ENCODE measurements at regions not wholly inside any gene's neighbourhood (a gene's known extent, or its start where the extent isn't known, plus 50 kb on each side); places are given as distances from the start of the nearest gene placed in this dataset.

- no peak for TF ChIP-seq SPI1 (IDR thresholded peaks at IDR 0.05; ENCODE audit: borderline replicate concordance, insufficient read depth, low read depth, low read length)
- no peak for TF ChIP-seq CBX5 (IDR thresholded peaks at IDR 0.05; ENCODE audit: low read depth)
- TF ChIP-seq CHD2 (IDR thresholded peaks at IDR 0.05; ENCODE audit: borderline replicate concordance, low read depth, low read length): no peak
- TF ChIP-seq, protein P1, sequence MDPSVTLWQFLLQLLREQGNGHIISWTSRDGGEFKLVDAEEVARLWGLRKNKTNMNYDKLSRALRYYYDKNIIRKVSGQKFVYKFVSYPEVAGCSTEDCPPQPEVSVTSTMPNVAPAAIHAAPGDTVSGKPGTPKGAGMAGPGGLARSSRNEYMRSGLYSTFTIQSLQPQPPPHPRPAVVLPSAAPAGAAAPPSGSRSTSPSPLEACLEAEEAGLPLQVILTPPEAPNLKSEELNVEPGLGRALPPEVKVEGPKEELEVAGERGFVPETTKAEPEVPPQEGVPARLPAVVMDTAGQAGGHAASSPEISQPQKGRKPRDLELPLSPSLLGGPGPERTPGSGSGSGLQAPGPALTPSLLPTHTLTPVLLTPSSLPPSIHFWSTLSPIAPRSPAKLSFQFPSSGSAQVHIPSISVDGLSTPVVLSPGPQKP (IDR thresholded peaks at IDR 0.05; ENCODE audit: low read depth, low read length): no peak
- TF ChIP-seq, protein P2, sequence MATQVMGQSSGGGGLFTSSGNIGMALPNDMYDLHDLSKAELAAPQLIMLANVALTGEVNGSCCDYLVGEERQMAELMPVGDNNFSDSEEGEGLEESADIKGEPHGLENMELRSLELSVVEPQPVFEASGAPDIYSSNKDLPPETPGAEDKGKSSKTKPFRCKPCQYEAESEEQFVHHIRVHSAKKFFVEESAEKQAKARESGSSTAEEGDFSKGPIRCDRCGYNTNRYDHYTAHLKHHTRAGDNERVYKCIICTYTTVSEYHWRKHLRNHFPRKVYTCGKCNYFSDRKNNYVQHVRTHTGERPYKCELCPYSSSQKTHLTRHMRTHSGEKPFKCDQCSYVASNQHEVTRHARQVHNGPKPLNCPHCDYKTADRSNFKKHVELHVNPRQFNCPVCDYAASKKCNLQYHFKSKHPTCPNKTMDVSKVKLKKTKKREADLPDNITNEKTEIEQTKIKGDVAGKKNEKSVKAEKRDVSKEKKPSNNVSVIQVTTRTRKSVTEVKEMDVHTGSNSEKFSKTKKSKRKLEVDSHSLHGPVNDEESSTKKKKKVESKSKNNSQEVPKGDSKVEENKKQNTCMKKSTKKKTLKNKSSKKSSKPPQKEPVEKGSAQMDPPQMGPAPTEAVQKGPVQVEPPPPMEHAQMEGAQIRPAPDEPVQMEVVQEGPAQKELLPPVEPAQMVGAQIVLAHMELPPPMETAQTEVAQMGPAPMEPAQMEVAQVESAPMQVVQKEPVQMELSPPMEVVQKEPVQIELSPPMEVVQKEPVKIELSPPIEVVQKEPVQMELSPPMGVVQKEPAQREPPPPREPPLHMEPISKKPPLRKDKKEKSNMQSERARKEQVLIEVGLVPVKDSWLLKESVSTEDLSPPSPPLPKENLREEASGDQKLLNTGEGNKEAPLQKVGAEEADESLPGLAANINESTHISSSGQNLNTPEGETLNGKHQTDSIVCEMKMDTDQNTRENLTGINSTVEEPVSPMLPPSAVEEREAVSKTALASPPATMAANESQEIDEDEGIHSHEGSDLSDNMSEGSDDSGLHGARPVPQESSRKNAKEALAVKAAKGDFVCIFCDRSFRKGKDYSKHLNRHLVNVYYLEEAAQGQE (IDR thresholded peaks at IDR 0.05; ENCODE audit: low read depth, low read length): no peak
- no peak for TF ChIP-seq CHD4 (IDR thresholded peaks at IDR 0.05)
Observed at GRCh38 chr16:61362585-61362984, 673.7 kb downstream of the CDH8 start.
